ENCODE measurements at regions not wholly inside any gene's neighbourhood (a gene's known extent, or its start where the extent isn't known, plus 50 kb on each side); places are given as distances from the start of the nearest gene placed in this dataset.

DNA sequence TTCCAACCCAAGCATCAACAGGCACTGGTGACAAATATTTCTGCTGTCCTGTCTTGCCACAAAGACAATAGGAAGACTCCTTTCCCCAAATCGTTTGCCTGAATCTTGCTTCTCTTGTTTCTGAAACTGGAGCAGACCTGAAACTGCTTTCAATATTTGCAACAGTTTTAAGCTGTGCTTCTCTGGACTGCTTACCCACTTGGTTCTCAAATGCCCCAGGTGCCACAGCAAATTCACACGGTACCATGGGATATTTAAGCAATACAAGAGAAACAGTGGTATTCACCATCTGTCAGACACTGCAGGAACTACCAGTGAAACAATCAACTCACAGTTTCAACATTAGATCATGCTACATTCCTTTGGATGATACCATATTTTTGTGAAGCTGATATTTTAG lies 309.4 kb downstream of the PARP8 start:
- no peak for TF ChIP-seq FOXA1 (IDR thresholded peaks at IDR 0.05)
- no peak for TF ChIP-seq ZNF384 (IDR thresholded peaks at IDR 0.05)
- TF ChIP-seq, protein P1, sequence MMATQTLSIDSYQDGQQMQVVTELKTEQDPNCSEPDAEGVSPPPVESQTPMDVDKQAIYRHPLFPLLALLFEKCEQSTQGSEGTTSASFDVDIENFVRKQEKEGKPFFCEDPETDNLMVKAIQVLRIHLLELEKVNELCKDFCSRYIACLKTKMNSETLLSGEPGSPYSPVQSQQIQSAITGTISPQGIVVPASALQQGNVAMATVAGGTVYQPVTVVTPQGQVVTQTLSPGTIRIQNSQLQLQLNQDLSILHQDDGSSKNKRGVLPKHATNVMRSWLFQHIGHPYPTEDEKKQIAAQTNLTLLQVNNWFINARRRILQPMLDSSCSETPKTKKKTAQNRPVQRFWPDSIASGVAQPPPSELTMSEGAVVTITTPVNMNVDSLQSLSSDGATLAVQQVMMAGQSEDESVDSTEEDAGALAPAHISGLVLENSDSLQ (IDR thresholded peaks at IDR 0.05) = no peak
- TF ChIP-seq SP1 (IDR thresholded peaks at IDR 0.05) = no peak
- ChIA-PET POLR2A (no interaction called here), CTCF (no interaction called here)
- no peak for DNase-seq (ENCODE audit: extremely low spot score)

DNA sequence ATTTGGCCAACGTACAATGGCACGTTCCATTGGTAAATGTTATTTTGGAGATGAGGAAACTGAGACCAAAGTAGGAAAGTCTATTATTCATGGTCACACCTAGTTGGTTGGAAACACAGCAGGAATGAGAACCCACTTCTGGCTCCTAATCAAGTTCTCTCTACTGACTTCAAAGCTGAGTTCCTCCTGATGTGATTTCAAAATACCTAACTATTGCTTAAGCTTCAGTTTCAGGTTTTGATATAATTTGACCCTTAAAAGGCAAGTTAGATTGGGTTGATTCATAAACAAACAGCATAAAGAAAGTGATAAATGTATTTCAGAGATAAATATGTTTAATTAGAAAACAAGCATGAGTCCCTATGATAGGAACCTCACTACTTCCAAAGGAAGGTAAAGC lies 312.5 kb downstream of the PARP8 start:
- ChIA-PET POLR2A (no interaction called here), CTCF (interaction anchor here (0.7 kb wide), 1 partner anchor 43 kb away, joined by 5 read pairs; no protein-coding TSS in a partner anchor)
- TF ChIP-seq L3MBTL2 (conservative IDR thresholded peaks at IDR 0.05) = no peak
- TF ChIP-seq FOXM1 (IDR thresholded peaks at IDR 0.05; ENCODE audit: borderline replicate concordance) = no peak
- TF ChIP-seq LEF1 (IDR thresholded peaks at IDR 0.05; ENCODE audit: borderline replicate concordance) = no peak
- TF ChIP-seq FOXK2 (IDR thresholded peaks at IDR 0.05) = no peak
- TF ChIP-seq ELF4 (IDR thresholded peaks at IDR 0.05) = no peak
- TF ChIP-seq HDGF (IDR thresholded peaks at IDR 0.05; ENCODE audit: borderline replicate concordance) = no peak
- TF ChIP-seq SUZ12 (IDR thresholded peaks at IDR 0.05) = no peak
- TF ChIP-seq FOXA1 (IDR thresholded peaks at IDR 0.05) = no peak
- TF ChIP-seq NFRKB (IDR thresholded peaks at IDR 0.05) = no peak
- TF ChIP-seq ZNF384 (IDR thresholded peaks at IDR 0.05) = no peak
- no peak for TF ChIP-seq CTBP1 (IDR thresholded peaks at IDR 0.05; ENCODE audit: borderline replicate concordance)
- DNase-seq (ENCODE audit: extremely low spot score) = no peak

GRCh38 chr5:50984640-50985039 lies 318.2 kb downstream of the PARP8 start:
- POLR2A ChIA-PET = no interaction called here
- CTCF ChIA-PET = no interaction called here

DNA sequence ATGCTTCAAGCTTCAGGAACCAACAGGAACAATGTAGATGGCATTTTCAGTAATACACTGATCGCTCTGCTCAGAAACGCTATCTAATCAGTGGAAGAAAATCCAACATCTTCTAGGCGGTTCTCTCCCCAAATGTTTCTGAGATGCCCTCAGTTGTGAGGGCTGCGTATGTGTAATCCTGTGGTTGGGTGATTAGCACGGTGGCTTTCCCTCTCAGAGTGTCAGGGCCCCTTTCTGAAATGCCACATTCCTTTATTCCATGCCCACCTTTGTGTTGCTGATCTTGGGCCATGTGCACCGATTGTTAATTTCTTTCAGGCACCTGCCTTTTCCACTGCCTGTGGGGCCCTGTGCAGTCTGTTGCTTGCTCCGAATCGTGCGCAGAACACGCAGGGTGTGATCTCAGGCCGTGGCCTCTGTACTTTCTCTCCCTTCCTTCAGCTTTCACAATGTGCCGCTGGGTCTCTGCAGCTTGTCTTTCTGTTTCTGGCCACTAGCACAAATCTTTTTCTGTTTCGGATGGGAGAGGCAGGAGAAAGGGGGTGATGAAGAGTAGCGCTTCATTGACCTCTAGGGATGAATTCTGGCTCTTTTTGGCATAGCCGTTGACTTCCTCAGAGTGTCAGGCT lies 324.0 kb downstream of the PARP8 start:
- ChIA-PET POLR2A (no interaction called here), CTCF (no interaction called here)
- no peak for DNase-seq (ENCODE audit: extremely low spot score)
- TF ChIP-seq, protein P1 (IDR thresholded peaks at IDR 0.05) = no peak
- TF ChIP-seq SUZ12 (IDR thresholded peaks at IDR 0.05) (no peak), ZNF384 (IDR thresholded peaks at IDR 0.05) (no peak), NFRKB (IDR thresholded peaks at IDR 0.05) (no peak), BHLHE40 (IDR thresholded peaks at IDR 0.05; ENCODE audit: borderline replicate concordance) (no peak), SP1 (IDR thresholded peaks at IDR 0.05) (no peak)

More at GRCh38 chr5:50984640-50985039, 318.2 kb downstream of the PARP8 start:
- TF ChIP-seq TARDBP (IDR thresholded peaks at IDR 0.05) = no peak
- no peak for DNase-seq (ENCODE audit: extremely low spot score)

DNA sequence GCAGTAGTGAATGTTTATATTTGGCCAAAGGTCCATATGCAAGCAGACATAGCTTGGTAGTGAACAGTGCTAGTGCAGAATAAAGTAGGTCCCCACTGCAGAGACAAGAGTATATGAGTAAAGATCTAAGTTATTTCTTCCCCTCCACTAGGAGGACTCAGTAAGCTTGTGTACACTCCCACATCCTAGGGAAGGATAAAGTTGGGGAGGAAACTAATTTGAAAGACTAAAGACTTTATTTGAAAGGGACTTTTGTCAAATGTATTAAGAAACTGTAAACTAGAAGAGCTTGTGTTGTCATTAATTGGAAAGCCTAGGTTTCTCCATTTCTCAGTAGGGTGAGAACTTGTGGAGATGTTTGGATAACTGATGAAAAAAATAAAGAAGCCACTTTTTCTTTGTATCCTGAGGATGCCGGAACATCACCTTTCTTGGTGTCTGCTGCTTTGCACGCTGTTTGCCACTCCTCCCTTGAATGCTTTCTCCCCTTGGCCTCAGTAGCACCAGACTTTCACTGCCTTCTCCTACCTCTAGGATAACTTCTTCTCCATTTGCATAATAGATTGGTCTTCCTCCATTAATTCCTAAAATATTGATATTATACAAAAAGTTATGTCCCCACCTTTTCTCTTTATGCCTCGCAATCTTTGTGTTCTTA lies 329.0 kb downstream of the PARP8 start:
- ChIA-PET CTCF (interaction anchor here (0.7 kb wide), 1 partner anchor 33 kb away, joined by 3 read pairs; no protein-coding TSS in a partner anchor), POLR2A (no interaction called here)
- peak; percentile 8 for DNase-seq (ENCODE audit: extremely low spot score)
- no peak for TF ChIP-seq FOXA1 (IDR thresholded peaks at IDR 0.05)
- TF ChIP-seq ARNT (IDR thresholded peaks at IDR 0.05) = no peak
- no peak for TF ChIP-seq ELF4 (IDR thresholded peaks at IDR 0.05)
- TF ChIP-seq, protein P1 (IDR thresholded peaks at IDR 0.05) = no peak
- no peak for TF ChIP-seq ZNF384 (IDR thresholded peaks at IDR 0.05)
- no peak for TF ChIP-seq LEF1 (IDR thresholded peaks at IDR 0.05; ENCODE audit: borderline replicate concordance)
- TF ChIP-seq FOXM1 (IDR thresholded peaks at IDR 0.05; ENCODE audit: borderline replicate concordance) = no peak
- no peak for TF ChIP-seq NFRKB (IDR thresholded peaks at IDR 0.05)
- no peak for TF ChIP-seq TARDBP (IDR thresholded peaks at IDR 0.05)
- no peak for TF ChIP-seq FOXK2 (IDR thresholded peaks at IDR 0.05)
- TF ChIP-seq BHLHE40 (IDR thresholded peaks at IDR 0.05; ENCODE audit: borderline replicate concordance) = no peak
- TF ChIP-seq L3MBTL2 (conservative IDR thresholded peaks at IDR 0.05) = no peak
- no peak for TF ChIP-seq SUZ12 (IDR thresholded peaks at IDR 0.05)
- no peak for TF ChIP-seq CTBP1 (IDR thresholded peaks at IDR 0.05; ENCODE audit: borderline replicate concordance)
- TF ChIP-seq HDGF (IDR thresholded peaks at IDR 0.05; ENCODE audit: borderline replicate concordance) = no peak
- TF ChIP-seq SP1 (IDR thresholded peaks at IDR 0.05) = no peak

- ChIA-PET POLR2A (no interaction called here), CTCF (no interaction called here)
- TF ChIP-seq ELF4 (IDR thresholded peaks at IDR 0.05) = no peak
- no peak for TF ChIP-seq LEF1 (IDR thresholded peaks at IDR 0.05; ENCODE audit: borderline replicate concordance)
- no peak for TF ChIP-seq SP1 (IDR thresholded peaks at IDR 0.05)
- no peak for TF ChIP-seq FOXM1 (IDR thresholded peaks at IDR 0.05; ENCODE audit: borderline replicate concordance)
- no peak for TF ChIP-seq ZNF384 (IDR thresholded peaks at IDR 0.05)
- no peak for DNase-seq (ENCODE audit: extremely low spot score)
These were observed 334.9 kb downstream of the PARP8 start for GRCh38 chr5:51001227-51001923.
